ENCODE measurements at regions not wholly inside any gene's neighbourhood (a gene's known extent, or its start where the extent isn't known, plus 50 kb on each side); places are given as distances from the start of the nearest gene placed in this dataset.

GRCh38 chr4:89665662-89666061 is 171.3 kb downstream of the SNCA start:
- FAIRE-seq = no peak
- DNase-seq (ENCODE audit: insufficient read length, low spot score) = no peak
- TF ChIP-seq POLR2A (IDR thresholded peaks at IDR 0.05; ENCODE audit: low read depth, low read length) = no peak

DNA sequence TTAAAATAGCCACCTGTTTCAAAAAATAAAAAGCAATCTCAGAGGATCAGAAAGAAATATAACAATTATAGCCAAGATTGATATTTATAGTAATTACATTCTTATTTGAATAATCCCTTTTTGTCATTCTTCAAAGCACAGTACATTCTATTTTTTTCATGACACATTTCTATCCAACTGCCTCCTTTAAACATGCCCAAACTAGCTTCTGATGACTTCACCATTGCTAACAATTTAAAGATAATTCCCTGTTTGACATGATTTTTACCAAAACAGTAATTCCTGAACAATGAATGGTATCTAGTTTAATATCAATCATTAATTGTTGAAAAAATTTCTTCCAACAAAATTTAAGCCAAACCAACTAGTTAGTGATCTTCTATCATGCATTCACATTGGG is 172.4 kb downstream of the SNCA start:
- FAIRE-seq = no peak
- DNase-seq (ENCODE audit: insufficient read length, low spot score) = no peak
- no peak for TF ChIP-seq POLR2A (IDR thresholded peaks at IDR 0.05; ENCODE audit: low read depth, low read length)

DNA sequence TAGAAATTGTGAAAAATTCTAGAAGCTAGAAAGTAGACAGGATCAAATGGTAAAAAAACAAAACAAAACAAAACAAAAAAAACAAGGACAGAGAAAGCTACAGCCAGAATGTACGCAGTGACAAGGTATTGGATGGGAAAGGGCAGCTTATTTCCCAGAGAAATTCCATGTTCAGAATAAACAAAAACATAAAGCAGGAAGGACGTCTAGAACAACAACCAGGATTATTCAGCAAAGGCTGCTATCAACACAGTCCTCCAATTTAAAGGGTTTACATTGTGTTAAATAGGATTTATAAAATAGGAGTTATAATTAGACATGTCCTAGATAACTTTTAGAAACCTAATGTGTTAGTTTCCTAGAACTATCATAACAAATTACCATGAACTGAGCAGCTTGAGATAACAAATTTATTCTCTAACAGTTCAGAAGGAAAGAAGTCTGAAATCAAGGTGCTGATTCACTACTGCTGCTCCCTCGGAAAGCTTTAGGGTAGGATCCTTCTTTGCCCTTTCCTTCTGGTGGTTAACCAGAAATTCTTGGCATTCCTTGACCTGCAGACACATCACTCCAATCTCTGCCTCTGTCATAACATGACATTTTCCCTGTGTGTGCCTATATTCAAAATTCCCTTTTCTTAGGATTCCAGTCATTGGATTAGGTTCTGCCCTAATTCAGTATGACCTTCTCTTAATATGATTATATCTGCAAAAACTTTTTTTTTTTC is 175.6 kb downstream of the SNCA start:
- TF ChIP-seq POLR2A (IDR thresholded peaks at IDR 0.05; ENCODE audit: low read depth, low read length) = no peak
- peak; percentile 78 for FAIRE-seq
- peak; percentile 6 for DNase-seq (ENCODE audit: insufficient read length, low spot score)

DNA sequence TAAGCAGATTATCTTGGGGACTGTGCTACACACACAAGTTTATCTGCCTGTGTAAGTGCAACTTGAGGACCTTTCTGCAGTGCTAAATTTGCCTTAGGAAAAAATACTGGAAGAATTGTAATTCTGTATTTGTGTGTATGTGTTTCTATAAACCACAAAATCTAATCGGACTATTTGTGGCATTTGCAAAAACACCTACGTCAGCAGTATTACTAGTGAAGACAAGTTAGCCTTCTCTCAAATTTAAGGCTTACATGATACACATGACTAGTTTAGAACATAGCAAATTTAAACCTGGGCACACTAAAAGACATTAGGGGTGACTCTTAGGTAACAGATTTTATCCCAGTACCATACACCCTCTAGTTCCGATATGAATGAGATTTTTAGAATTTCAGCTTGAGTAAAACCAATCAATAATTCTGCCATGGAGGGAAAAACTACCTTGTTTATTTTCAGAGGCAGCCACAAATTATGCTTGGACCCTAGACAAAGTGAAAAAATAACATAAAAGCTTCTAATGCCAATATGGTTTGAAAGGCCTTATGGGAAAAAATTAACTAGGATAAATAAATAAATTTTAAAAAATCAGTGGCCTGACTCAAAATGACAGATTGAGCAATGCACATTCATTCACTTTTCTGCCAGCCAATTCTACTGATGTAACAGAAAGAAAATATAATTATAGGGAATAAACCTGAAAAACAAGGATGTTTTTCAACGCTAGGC is 176.4 kb downstream of the SNCA start:
- TF ChIP-seq POLR2A (IDR thresholded peaks at IDR 0.05; ENCODE audit: low read depth, low read length) = no peak
- DNase-seq (ENCODE audit: insufficient read length, low spot score) (no peak), FAIRE-seq (no peak)

GRCh38 chr4:89658701-89659024 is 178.3 kb downstream of the SNCA start:
- DNase-seq (ENCODE audit: insufficient read length, low spot score) = no peak
- no peak for TF ChIP-seq POLR2A (IDR thresholded peaks at IDR 0.05; ENCODE audit: low read depth, low read length)
- no peak for FAIRE-seq

- FAIRE-seq (peak; percentile 74), DNase-seq (ENCODE audit: insufficient read length, low spot score) (no peak)
- TF ChIP-seq POLR2A (IDR thresholded peaks at IDR 0.05; ENCODE audit: low read depth, low read length) = no peak
These were observed 178.8 kb downstream of the SNCA start for GRCh38 chr4:89657931-89658700.

GRCh38 chr4:89653012-89653411 is 183.9 kb downstream of the SNCA start:
- DNase-seq (ENCODE audit: insufficient read length, low spot score) (no peak), FAIRE-seq (no peak)
- TF ChIP-seq POLR2A (IDR thresholded peaks at IDR 0.05; ENCODE audit: low read depth, low read length) = no peak

GRCh38 chr4:89645482-89645881 is 191.5 kb downstream of the SNCA start:
- TF ChIP-seq POLR2A (IDR thresholded peaks at IDR 0.05; ENCODE audit: low read depth, low read length) = no peak
- no peak for DNase-seq (ENCODE audit: insufficient read length, low spot score)
- FAIRE-seq = no peak

GRCh38 chr4:89641367-89641687 is 195.6 kb downstream of the SNCA start:
- TF ChIP-seq POLR2A (IDR thresholded peaks at IDR 0.05; ENCODE audit: low read depth, low read length) = no peak
- DNase-seq (ENCODE audit: insufficient read length, low spot score) (no peak), FAIRE-seq (no peak)

- TF ChIP-seq POLR2A (IDR thresholded peaks at IDR 0.05; ENCODE audit: low read depth, low read length) = no peak
- DNase-seq (ENCODE audit: insufficient read length, low spot score) (no peak), FAIRE-seq (no peak)
These were observed 196.2 kb downstream of the SNCA start for GRCh38 chr4:89640620-89641366.

- no peak for FAIRE-seq
- no peak for DNase-seq (ENCODE audit: insufficient read length, low spot score)
- no peak for TF ChIP-seq POLR2A (IDR thresholded peaks at IDR 0.05; ENCODE audit: low read depth, low read length)
These were observed 197.6 kb downstream of the SNCA start for GRCh38 chr4:89639395-89639794.

GRCh38 chr4:89625599-89626293 is 211.2 kb downstream of the SNCA start:
- no peak for TF ChIP-seq POLR2A (IDR thresholded peaks at IDR 0.05; ENCODE audit: low read depth, low read length)
- DNase-seq (ENCODE audit: insufficient read length, low spot score) = no peak
- FAIRE-seq = no peak

DNA sequence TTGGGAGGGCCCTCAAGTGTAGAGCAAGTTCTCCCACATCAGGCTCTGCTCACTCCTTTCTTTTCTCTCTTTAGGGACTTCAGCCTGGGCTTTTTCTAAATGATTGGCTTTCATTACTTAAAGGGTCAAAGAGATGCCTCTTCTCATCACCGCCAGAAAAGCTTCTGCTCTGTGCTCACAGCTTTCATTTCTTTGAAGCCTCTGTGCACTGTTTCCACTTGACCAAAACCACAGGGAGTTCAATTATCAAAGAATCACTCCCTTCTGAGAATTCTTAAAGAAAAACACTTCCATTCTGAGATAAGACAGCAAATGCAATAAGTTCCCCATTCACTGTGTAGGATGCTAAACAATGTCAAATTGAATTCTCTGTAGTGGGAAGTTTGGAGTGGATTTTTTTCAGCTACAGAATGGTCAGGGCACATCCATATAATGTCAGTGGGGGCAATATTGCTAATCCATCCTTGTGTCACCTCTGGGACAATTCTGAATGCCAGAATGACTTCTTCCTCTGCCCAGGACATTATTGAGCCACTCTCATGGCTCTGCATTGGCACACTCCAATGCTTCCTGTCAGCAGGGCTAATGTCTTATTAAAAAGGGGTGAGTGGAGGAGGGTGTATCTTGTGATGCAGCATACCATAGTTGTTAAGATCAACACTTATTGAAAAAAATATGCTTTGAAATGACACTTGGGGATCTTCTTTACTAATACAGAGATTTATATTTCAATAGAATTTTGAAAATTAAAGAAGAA is 217.6 kb downstream of the SNCA start:
- no peak for TF ChIP-seq POLR2A (IDR thresholded peaks at IDR 0.05; ENCODE audit: low read depth, low read length)
- DNase-seq (ENCODE audit: insufficient read length, low spot score) = no peak
- no peak for FAIRE-seq
